GM19463 (cell line): ENCODE measurements at regions not wholly inside any gene's neighbourhood (a gene's known extent, or its start where the extent isn't known, plus 50 kb on each side); places are given as distances from the start of the nearest gene placed in this dataset.
"Not testable (repeated sequence)": the region's sequence is repeated elsewhere in the genome, so short reads cannot be mapped to it uniquely, and the experiment has no call there.

ENCODE experiments used
- ATAC-seq: cut with Tn5 transposase; IDR thresholded peaks from one replicate; pipeline ENCODE4 v1.9.1; 2021; ENCODE audit warnings: mild to moderate bottlenecking, moderate library complexity; ENCODE audit not compliant: unreplicated experiment

- ATAC-seq: no peak
Observed at GRCh38 chr3:81375921-81376320, 385.5 kb downstream of the GBE1 start.

- no peak for ATAC-seq
Observed at GRCh38 chr3:81364411-81364810, 397.0 kb downstream of the GBE1 start.

- ATAC-seq: no peak
Observed at GRCh38 chr3:81363816-81364215, 397.6 kb downstream of the GBE1 start.

- no peak for ATAC-seq
Observed at GRCh38 chr3:81354119-81354518, 407.3 kb downstream of the GBE1 start.

GRCh38 chr3:81352867-81353266, 408.6 kb downstream of the GBE1 start:
- ATAC-seq: peak; percentile 67

GRCh38 chr3:81349816-81350340, 411.6 kb downstream of the GBE1 start:
- ATAC-seq: no peak

GRCh38 chr3:81339040-81339845, 422.2 kb downstream of the GBE1 start:
- ATAC-seq: peak; percentile 88

- no peak for ATAC-seq
Observed at GRCh38 chr3:81336470-81336869, 425.0 kb downstream of the GBE1 start.

GRCh38 chr3:81329835-81330234, 431.6 kb downstream of the GBE1 start:
- not testable (repeated sequence) for ATAC-seq

GRCh38 chr3:81326245-81326644, 435.2 kb downstream of the GBE1 start:
- no peak for ATAC-seq

GRCh38 chr3:81320862-81321261, 440.6 kb downstream of the GBE1 start:
- ATAC-seq: no peak

- no peak for ATAC-seq
Observed at GRCh38 chr3:81315030-81315429, 446.4 kb downstream of the GBE1 start.

GRCh38 chr3:81311321-81311720, 450.1 kb downstream of the GBE1 start:
- ATAC-seq: no peak

GRCh38 chr3:81308306-81308705, 453.1 kb downstream of the GBE1 start:
- ATAC-seq: no peak

GRCh38 chr3:81307221-81307620, 454.2 kb downstream of the GBE1 start:
- no peak for ATAC-seq

- ATAC-seq: no peak
Observed at GRCh38 chr3:81303321-81303720, 458.1 kb downstream of the GBE1 start.

GRCh38 chr3:81302045-81302444, 459.4 kb downstream of the GBE1 start:
- ATAC-seq: peak; percentile 65

- ATAC-seq: no peak
Observed at GRCh38 chr3:81301230-81301629, 460.2 kb downstream of the GBE1 start.

- no peak for ATAC-seq
Observed at GRCh38 chr3:81300324-81300927, 461.0 kb downstream of the GBE1 start.

GRCh38 chr3:81299481-81299880, 462.0 kb downstream of the GBE1 start:
- no peak for ATAC-seq

- no peak for ATAC-seq
Observed at GRCh38 chr3:81295906-81296577, 465.4 kb downstream of the GBE1 start.

- no peak for ATAC-seq
Observed at GRCh38 chr3:81293156-81293555, 468.3 kb downstream of the GBE1 start.
